ENCODE measurements at regions not wholly inside any gene's neighbourhood (a gene's known extent, or its start where the extent isn't known, plus 50 kb on each side); places are given as distances from the start of the nearest gene placed in this dataset.

DNA sequence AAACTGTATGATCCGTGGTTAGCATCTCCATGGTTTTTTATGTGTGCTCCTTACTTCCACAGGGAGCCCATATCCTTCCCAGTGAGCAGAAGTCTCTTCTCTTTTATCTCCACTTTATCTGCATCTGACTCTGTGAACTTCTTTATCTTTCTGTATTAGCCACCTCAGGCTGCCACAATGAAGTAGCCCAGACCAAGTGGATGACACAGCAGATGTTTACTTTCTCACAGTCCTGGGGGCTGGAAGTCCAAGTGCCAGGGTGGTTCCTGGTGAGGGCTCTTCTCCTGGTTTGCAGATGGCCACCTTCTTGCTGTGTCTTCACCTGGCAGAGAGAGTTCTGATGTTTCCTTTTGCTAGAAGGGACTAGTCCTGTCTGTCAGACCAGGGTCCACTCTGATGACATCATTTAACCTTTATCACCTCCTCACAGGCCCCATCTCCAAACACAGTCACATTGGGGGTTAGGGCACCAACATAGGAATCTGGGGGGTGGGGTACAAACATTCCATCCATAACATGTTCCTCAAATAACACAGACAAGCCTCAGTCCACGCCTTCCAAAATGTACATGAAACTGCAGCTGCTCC is 108.5 kb upstream of the RNF32 start:
- TF ChIP-seq, protein P1, sequence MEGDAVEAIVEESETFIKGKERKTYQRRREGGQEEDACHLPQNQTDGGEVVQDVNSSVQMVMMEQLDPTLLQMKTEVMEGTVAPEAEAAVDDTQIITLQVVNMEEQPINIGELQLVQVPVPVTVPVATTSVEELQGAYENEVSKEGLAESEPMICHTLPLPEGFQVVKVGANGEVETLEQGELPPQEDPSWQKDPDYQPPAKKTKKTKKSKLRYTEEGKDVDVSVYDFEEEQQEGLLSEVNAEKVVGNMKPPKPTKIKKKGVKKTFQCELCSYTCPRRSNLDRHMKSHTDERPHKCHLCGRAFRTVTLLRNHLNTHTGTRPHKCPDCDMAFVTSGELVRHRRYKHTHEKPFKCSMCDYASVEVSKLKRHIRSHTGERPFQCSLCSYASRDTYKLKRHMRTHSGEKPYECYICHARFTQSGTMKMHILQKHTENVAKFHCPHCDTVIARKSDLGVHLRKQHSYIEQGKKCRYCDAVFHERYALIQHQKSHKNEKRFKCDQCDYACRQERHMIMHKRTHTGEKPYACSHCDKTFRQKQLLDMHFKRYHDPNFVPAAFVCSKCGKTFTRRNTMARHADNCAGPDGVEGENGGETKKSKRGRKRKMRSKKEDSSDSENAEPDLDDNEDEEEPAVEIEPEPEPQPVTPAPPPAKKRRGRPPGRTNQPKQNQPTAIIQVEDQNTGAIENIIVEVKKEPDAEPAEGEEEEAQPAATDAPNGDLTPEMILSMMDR (conservative IDR thresholded peaks at IDR 0.05; ENCODE audit: low read depth, low read length) = no peak
- TF ChIP-seq RAD21 (IDR thresholded peaks at IDR 0.05; ENCODE audit: low read length) (no peak), POLR2A (IDR thresholded peaks at IDR 0.05; ENCODE audit: low read depth, low read length) (no peak), MXI1 (IDR thresholded peaks at IDR 0.05; ENCODE audit: borderline replicate concordance, low read depth, low read length) (no peak), CEBPB (IDR thresholded peaks at IDR 0.05; ENCODE audit: low read depth, low read length) (no peak), MAFK (IDR thresholded peaks at IDR 0.05; ENCODE audit: low read depth, low read length) (no peak), SMC3 (IDR thresholded peaks at IDR 0.05; ENCODE audit: low read depth, low read length) (no peak), CHD1 (IDR thresholded peaks at IDR 0.05; ENCODE audit: low read depth, low read length) (no peak), NFE2L2 (IDR thresholded peaks at IDR 0.05; ENCODE audit: low read depth, low read length) (no peak), BHLHE40 (IDR thresholded peaks at IDR 0.05; ENCODE audit: low read depth, low read length) (no peak)
- TF ChIP-seq, protein P2, sequence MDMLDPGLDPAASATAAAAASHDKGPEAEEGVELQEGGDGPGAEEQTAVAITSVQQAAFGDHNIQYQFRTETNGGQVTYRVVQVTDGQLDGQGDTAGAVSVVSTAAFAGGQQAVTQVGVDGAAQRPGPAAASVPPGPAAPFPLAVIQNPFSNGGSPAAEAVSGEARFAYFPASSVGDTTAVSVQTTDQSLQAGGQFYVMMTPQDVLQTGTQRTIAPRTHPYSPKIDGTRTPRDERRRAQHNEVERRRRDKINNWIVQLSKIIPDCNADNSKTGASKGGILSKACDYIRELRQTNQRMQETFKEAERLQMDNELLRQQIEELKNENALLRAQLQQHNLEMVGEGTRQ (IDR thresholded peaks at IDR 0.05; ENCODE audit: low read depth, low read length) = no peak
